OCI-LY3 (cell line): ENCODE measurements at regions not wholly inside any gene's neighbourhood (a gene's known extent, or its start where the extent isn't known, plus 50 kb on each side); places are given as distances from the start of the nearest gene placed in this dataset.
"Not testable (repeated sequence)": the region's sequence is repeated elsewhere in the genome, so short reads cannot be mapped to it uniquely, and the experiment has no call there.

Experiments
- H2AFZ ChIP-seq: fragments of 200-600, 300-600 bp; shearing (Covaris generic); 2 replicates; pipeline ENCODE4 v1.6.0; 2014; ENCODE audit warnings: antibody characterized with exemption, low read depth, low read length
- H3K27ac ChIP-seq: fragments of 200-600, 300-600 bp; sonication (generic); 2 replicates; pipeline ENCODE4 v1.5.1; 2014; ENCODE audit warnings: mild to moderate bottlenecking, low read length, moderate library complexity, mixed read lengths
- H3K27me3 ChIP-seq: fragments of 200-600, 300-600 bp; sonication (generic); 2 replicates; pipeline ENCODE4 v1.6.1; 2014; ENCODE audit warnings: low read depth, low read length, mixed read lengths
- H3K36me3 ChIP-seq: fragments of 200-600, 300-600 bp; sonication (generic); replicated peaks from 2 replicates; pipeline ENCODE3; 2014; ENCODE audit warnings: low read depth, low read length, mixed read lengths
- H3K4me1 ChIP-seq: fragments of 300-600, 200-600 bp; sonication (generic); 2 replicates; pipeline ENCODE4 v1.6.1; 2014; ENCODE audit warnings: low read length, mixed read lengths
- H3K4me2 ChIP-seq: fragments of 200-600, 300-600 bp; sonication (generic); 2 replicates; pipeline ENCODE4 v1.6.1; 2014; ENCODE audit warnings: low read length, mixed read lengths
- H3K4me3 ChIP-seq: fragments of 300-600, 200-600 bp; sonication (generic); 2 replicates; pipeline ENCODE4 v1.5.1; 2014; ENCODE audit warnings: antibody characterized with exemption, mild to moderate bottlenecking, low read length, moderate library complexity
- H3K79me2 ChIP-seq: fragments of 300-600, 200-600 bp; shearing (Covaris generic); 2 replicates; pipeline ENCODE4 v1.6.1; 2014; ENCODE audit warnings: mild to moderate bottlenecking, low read length, mixed read lengths
- H3K9ac ChIP-seq: fragments of 300-600, 200-600 bp; shearing (Covaris generic); 2 replicates; pipeline ENCODE4 v1.6.0; 2014; ENCODE audit warnings: mild to moderate bottlenecking, low read length, moderate library complexity
- H3K9me3 ChIP-seq: fragments of 200-600, 300-600 bp; shearing (Covaris generic); 2 replicates; pipeline ENCODE4 v1.6.1; 2014; ENCODE audit warnings: low read length, mixed read lengths; ENCODE audit not compliant: insufficient read depth
- H4K20me1 ChIP-seq: fragments of 200-600, 300-600 bp; sonication (generic); 2 replicates; pipeline ENCODE4 v1.6.1; 2016; ENCODE audit warnings: low read length, mixed read lengths; ENCODE audit not compliant: insufficient read depth
- CTCF ChIP-seq: fragments of 200-600, 300-600 bp; sonication (generic); IDR thresholded peaks from 2 replicates; pipeline ENCODE4 v1.5.1; 2014; ENCODE audit warnings: antibody characterized with exemption, low read length, low read depth

GRCh38 chr11:71745656-71746055 is 87.3 kb upstream of the DEFB108B start:
- not testable (repeated sequence) for H4K20me1 ChIP-seq, H2AFZ ChIP-seq, H3K4me3 ChIP-seq, H3K4me2 ChIP-seq, H3K36me3 ChIP-seq, H3K27ac ChIP-seq, H3K4me1 ChIP-seq, H3K27me3 ChIP-seq, H3K9me3 ChIP-seq, H3K9ac ChIP-seq, H3K79me2 ChIP-seq

GRCh38 chr11:71746263-71746662 is 86.7 kb upstream of the DEFB108B start:
- H3K4me1 ChIP-seq, H3K36me3 ChIP-seq, H3K4me2 ChIP-seq, H3K27me3 ChIP-seq, H3K9ac ChIP-seq, H3K79me2 ChIP-seq, H3K4me3 ChIP-seq, H3K9me3 ChIP-seq, H2AFZ ChIP-seq, H3K27ac ChIP-seq, H4K20me1 ChIP-seq: not testable (repeated sequence)

DNA sequence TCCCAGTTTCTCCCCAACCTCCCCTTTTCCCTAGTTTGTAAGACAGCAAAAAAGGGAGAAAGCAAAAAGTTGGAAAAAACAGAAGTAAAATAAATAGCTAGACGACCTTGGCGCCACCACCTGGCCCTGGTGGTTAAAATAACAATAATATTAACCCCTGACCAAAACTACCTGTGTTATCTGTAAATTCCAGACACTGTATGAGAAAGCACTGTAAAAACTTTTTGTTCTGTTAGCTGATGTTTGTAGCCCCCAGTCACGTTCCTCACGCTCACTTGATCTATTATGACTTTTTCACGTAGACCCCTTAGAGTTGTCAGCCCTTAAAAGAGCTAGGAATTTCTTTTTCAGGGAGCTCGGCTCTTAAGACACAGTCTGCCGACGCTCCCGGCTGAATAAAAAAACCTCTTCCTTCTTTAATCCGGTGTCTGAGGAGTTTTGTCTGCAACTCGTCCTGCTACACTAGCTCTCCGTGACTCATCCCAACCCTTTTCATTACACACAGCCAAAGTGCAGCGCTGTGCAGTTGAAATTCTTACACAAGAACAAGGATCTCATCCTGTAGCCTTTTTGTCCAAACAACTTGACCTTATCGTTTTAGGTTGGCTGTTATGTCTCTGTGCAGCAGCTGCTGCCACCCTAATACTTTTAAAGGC is 83.9 kb upstream of the DEFB108B start:
- TF ChIP-seq CTCF = 0 out of 2 replicates have a peak, but pooled peaks have one; percentile 9
- H3K4me1 ChIP-seq, H2AFZ ChIP-seq, H3K4me3 ChIP-seq, H3K9ac ChIP-seq, H3K27me3 ChIP-seq, H3K9me3 ChIP-seq, H3K27ac ChIP-seq, H3K4me2 ChIP-seq, H3K79me2 ChIP-seq, H3K36me3 ChIP-seq, H4K20me1 ChIP-seq: not testable (repeated sequence)

- not testable (repeated sequence) for H2AFZ ChIP-seq
These were observed 82.1 kb upstream of the DEFB108B start for GRCh38 chr11:71750908-71751307.

DNA sequence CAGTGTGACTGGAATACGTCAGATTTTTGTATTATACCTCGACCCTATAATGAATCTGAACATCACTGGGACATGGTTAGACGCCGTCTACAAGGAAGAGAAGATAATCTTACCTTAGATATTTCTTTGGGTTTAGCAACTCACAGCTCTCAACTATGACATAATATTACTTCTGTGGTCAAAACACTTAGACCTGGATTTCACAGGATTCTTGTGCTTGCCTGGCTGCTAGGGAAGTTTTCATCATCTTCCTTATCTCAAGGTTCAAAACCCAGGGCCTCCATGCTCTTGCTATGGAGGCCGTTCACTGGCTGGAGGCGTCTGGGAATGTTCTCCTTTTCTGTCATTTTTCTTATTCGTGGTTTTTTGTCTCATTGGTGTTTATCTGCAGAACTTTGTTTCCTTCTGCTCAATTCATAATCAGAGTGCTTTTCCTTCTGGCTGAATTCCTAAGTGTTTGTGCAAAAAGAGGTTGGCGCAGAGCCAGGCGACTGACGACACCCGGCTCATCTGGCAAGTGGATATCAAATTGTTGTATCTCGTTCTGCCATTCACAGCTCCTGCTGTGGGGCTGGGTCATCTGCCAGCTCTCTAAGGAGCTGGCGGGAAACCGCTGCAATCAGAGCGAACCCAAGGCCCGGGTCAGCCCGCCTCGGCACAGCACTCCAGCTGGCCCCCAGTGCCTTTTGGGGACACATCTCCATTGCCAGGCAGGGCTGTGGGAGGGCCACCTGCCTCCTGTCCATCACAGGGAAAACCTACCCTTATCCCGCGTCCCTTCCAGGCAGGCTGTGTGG is 68.1 kb upstream of the DEFB108B start:
- H3K9ac ChIP-seq, H3K79me2 ChIP-seq, H3K4me2 ChIP-seq, H3K4me3 ChIP-seq, H3K27me3 ChIP-seq, H3K27ac ChIP-seq, H4K20me1 ChIP-seq, H3K9me3 ChIP-seq, H3K36me3 ChIP-seq, H2AFZ ChIP-seq, H3K4me1 ChIP-seq: not testable (repeated sequence)

More at GRCh38 chr11:71750908-71751307, 82.1 kb upstream of the DEFB108B start:
- H3K27me3 ChIP-seq, H3K27ac ChIP-seq, H3K9me3 ChIP-seq, H3K4me1 ChIP-seq, H3K36me3 ChIP-seq, H3K9ac ChIP-seq, H4K20me1 ChIP-seq, H3K4me2 ChIP-seq, H3K4me3 ChIP-seq, H3K79me2 ChIP-seq: not testable (repeated sequence)

DNA sequence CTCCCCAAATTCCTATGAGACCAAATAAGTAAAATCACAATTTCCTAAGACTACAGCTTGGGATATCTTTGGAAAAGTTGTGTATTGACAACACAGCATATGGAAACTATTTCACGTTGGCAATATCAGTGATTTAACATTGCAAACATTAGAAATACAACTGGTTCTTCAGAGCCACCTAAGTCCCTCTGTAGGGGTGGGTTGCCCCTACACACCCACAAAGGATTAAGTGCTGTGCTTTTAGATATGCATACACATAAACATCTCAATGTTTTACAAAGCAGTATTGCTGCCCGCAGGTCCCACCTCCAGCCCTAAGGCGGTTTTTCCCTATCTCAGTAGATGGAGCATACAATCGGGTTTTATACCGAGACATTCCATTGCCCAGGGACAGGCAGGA is 66.0 kb upstream of the DEFB108B start:
- not testable (repeated sequence) for H3K9me3 ChIP-seq, H3K36me3 ChIP-seq, H3K4me3 ChIP-seq, H3K4me2 ChIP-seq, H3K27me3 ChIP-seq, H2AFZ ChIP-seq, H3K9ac ChIP-seq, H4K20me1 ChIP-seq, H3K79me2 ChIP-seq, H3K4me1 ChIP-seq, H3K27ac ChIP-seq

DNA sequence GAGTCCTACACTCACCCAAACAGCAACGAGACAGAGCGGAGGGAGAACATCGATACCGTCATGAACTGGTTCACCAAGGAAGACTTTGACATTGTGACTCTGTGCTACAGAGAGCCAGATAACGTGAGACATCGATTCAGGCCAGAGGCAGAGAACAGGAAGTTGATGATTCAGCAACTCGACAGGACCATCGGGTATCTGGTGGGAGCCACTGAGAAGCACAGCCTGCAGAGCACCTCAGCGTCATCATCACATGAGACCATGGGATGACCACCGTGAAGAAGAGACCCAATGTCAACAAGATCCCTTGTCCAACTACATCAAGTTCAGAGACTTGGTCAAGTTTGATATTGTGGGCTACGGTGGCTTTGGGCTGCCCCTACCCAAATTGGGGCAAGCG is 60.8 kb upstream of the DEFB108B start:
- not testable (repeated sequence) for H3K36me3 ChIP-seq, H3K4me1 ChIP-seq, H3K79me2 ChIP-seq, H2AFZ ChIP-seq, H3K9me3 ChIP-seq, H3K9ac ChIP-seq, H3K4me2 ChIP-seq, H3K27ac ChIP-seq, H4K20me1 ChIP-seq, H3K27me3 ChIP-seq, H3K4me3 ChIP-seq
